ENCODE measurements at regions not wholly inside any gene's neighbourhood (a gene's known extent, or its start where the extent isn't known, plus 50 kb on each side); places are given as distances from the start of the nearest gene placed in this dataset.

- H3K27me3 Mint-ChIP-seq (ENCODE audit: unreplicated experiment) = no peaks in the 10 kb centered on the region
- TF ChIP-seq CTCF (IDR thresholded peaks at IDR 0.05; ENCODE audit: unreplicated experiment) = no peak
- no peaks in the 10 kb centered on the region for H3K36me3 Mint-ChIP-seq (ENCODE audit: insufficient read depth, unreplicated experiment)
- no peak for DNase-seq
- BruUV-seq (replicated peaks) = no TSS peak
- intact Hi-C loops (cut with micrococcal nuclease; ENCODE audit: unreplicated experiment) = loop anchor here (10.0 kb wide), 1 partner anchor 226 kb away; no protein-coding TSS in a partner anchor
- no peaks in the 10 kb centered on the region for H3K4me1 Mint-ChIP-seq (ENCODE audit: low read depth, unreplicated experiment)
- H3K27ac Mint-ChIP-seq (ENCODE audit: unreplicated experiment) = no peak overlapping the region
- CTCF ChIA-PET = no interaction called here
- H3K9me3 Mint-ChIP-seq (ENCODE audit: low read depth, unreplicated experiment) = no peaks in the 10 kb centered on the region
- no peak overlapping the region for H3K4me3 Mint-ChIP-seq (ENCODE audit: low read depth, unreplicated experiment)
Observed at GRCh38 chr4:138688408-138689085, 327.0 kb upstream of the NOCT start.

GRCh38 chr4:138686106-138686835 is 329.3 kb upstream of the NOCT start:
- no peaks in the 10 kb centered on the region for H3K36me3 Mint-ChIP-seq (ENCODE audit: insufficient read depth, unreplicated experiment)
- no TSS peak for BruUV-seq (replicated peaks)
- no peak overlapping the region for H3K27ac Mint-ChIP-seq (ENCODE audit: unreplicated experiment)
- no peaks in the 10 kb centered on the region for H3K27me3 Mint-ChIP-seq (ENCODE audit: unreplicated experiment)
- no peak for DNase-seq
- TF ChIP-seq CTCF (IDR thresholded peaks at IDR 0.05; ENCODE audit: unreplicated experiment) = no peak
- no peak overlapping the region for H3K4me3 Mint-ChIP-seq (ENCODE audit: low read depth, unreplicated experiment)
- CTCF ChIA-PET = no interaction called here
- intact Hi-C loops (cut with micrococcal nuclease; ENCODE audit: unreplicated experiment) = loop anchor here (10.0 kb wide), 1 partner anchor 229 kb away; no protein-coding TSS in a partner anchor
- peaks cover 14% of the 10 kb centered on the region for H3K4me1 Mint-ChIP-seq (ENCODE audit: low read depth, unreplicated experiment)
- H3K9me3 Mint-ChIP-seq (ENCODE audit: low read depth, unreplicated experiment) = no peaks in the 10 kb centered on the region

GRCh38 chr4:138685316-138685715 is 330.3 kb upstream of the NOCT start:
- Mint-ChIP-seq H3K27me3 (ENCODE audit: unreplicated experiment) (no peaks in the 10 kb centered on the region), H3K36me3 (ENCODE audit: insufficient read depth, unreplicated experiment) (no peaks in the 10 kb centered on the region), H3K4me1 (ENCODE audit: low read depth, unreplicated experiment) (peaks cover 14% of the 10 kb centered on the region), H3K27ac (ENCODE audit: unreplicated experiment) (no peak overlapping the region), H3K9me3 (ENCODE audit: low read depth, unreplicated experiment) (no peaks in the 10 kb centered on the region), H3K4me3 (ENCODE audit: low read depth, unreplicated experiment) (no peak overlapping the region)
- intact Hi-C loops (cut with micrococcal nuclease; ENCODE audit: unreplicated experiment) = loop anchor here (10.0 kb wide), 1 partner anchor 229 kb away; no protein-coding TSS in a partner anchor
- no peak for DNase-seq
- CTCF ChIA-PET = no interaction called here
- no TSS peak for BruUV-seq (replicated peaks)
- TF ChIP-seq CTCF (IDR thresholded peaks at IDR 0.05; ENCODE audit: unreplicated experiment) = no peak

- no peaks in the 10 kb centered on the region for H3K36me3 Mint-ChIP-seq (ENCODE audit: insufficient read depth, unreplicated experiment)
- no peaks in the 10 kb centered on the region for H3K9me3 Mint-ChIP-seq (ENCODE audit: low read depth, unreplicated experiment)
- intact Hi-C loops (cut with micrococcal nuclease; ENCODE audit: unreplicated experiment) = loop anchor here (1.0 to 10.0 kb wide), 5 partner anchors 105 to 860 kb away; no protein-coding TSS in a partner anchor
- peak; percentile 77 for TF ChIP-seq CTCF (IDR thresholded peaks at IDR 0.05; ENCODE audit: unreplicated experiment)
- H3K4me3 Mint-ChIP-seq (ENCODE audit: low read depth, unreplicated experiment) = no peak overlapping the region
- CTCF ChIA-PET = interaction anchor here (0.6 to 1.8 kb wide), 5 partner anchors 103 to 1000 kb away, joined by 3 to 5 read pairs (median 3); no protein-coding TSS in a partner anchor
- DNase-seq = peak; percentile 71
- no peaks in the 10 kb centered on the region for H3K27me3 Mint-ChIP-seq (ENCODE audit: unreplicated experiment)
- peaks cover 23% of the 10 kb centered on the region for H3K4me1 Mint-ChIP-seq (ENCODE audit: low read depth, unreplicated experiment)
- no TSS peak for BruUV-seq (replicated peaks)
- H3K27ac Mint-ChIP-seq (ENCODE audit: unreplicated experiment) = no peak overlapping the region
Observed at GRCh38 chr4:138680989-138681604, 334.5 kb upstream of the NOCT start.

All from Calu3 (cell line).